ENCODE measurements at regions not wholly inside any gene's neighbourhood (a gene's known extent, or its start where the extent isn't known, plus 50 kb on each side); places are given as distances from the start of the nearest gene placed in this dataset.

- Histone ChIP-seq H3K36me3 (no peaks in the 10 kb centered on the region), H3K27ac (no peak overlapping the region), H3K4me3 (no peak overlapping the region), H3K27me3 (replicated peaks; ENCODE audit: insufficient read depth) (no peaks in the 10 kb centered on the region), H3K4me1 (ENCODE audit: control insufficient read depth in 1 of 2, low read depth in 2 of 2) (no peaks in the 10 kb centered on the region), H3K9me3 (no peaks in the 10 kb centered on the region)
- no peak for ATAC-seq (ENCODE audit: insufficient number of reproducible peaks, low FRiP score, low read depth)
- DNase-seq (ENCODE audit: low spot score) = no peak
- TF ChIP-seq, protein P1, sequence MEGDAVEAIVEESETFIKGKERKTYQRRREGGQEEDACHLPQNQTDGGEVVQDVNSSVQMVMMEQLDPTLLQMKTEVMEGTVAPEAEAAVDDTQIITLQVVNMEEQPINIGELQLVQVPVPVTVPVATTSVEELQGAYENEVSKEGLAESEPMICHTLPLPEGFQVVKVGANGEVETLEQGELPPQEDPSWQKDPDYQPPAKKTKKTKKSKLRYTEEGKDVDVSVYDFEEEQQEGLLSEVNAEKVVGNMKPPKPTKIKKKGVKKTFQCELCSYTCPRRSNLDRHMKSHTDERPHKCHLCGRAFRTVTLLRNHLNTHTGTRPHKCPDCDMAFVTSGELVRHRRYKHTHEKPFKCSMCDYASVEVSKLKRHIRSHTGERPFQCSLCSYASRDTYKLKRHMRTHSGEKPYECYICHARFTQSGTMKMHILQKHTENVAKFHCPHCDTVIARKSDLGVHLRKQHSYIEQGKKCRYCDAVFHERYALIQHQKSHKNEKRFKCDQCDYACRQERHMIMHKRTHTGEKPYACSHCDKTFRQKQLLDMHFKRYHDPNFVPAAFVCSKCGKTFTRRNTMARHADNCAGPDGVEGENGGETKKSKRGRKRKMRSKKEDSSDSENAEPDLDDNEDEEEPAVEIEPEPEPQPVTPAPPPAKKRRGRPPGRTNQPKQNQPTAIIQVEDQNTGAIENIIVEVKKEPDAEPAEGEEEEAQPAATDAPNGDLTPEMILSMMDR (IDR thresholded peaks at IDR 0.05) = no peak
Observed at GRCh38 chr1:22379566-22379965, 72.1 kb upstream of the ZBTB40 start.

DNA sequence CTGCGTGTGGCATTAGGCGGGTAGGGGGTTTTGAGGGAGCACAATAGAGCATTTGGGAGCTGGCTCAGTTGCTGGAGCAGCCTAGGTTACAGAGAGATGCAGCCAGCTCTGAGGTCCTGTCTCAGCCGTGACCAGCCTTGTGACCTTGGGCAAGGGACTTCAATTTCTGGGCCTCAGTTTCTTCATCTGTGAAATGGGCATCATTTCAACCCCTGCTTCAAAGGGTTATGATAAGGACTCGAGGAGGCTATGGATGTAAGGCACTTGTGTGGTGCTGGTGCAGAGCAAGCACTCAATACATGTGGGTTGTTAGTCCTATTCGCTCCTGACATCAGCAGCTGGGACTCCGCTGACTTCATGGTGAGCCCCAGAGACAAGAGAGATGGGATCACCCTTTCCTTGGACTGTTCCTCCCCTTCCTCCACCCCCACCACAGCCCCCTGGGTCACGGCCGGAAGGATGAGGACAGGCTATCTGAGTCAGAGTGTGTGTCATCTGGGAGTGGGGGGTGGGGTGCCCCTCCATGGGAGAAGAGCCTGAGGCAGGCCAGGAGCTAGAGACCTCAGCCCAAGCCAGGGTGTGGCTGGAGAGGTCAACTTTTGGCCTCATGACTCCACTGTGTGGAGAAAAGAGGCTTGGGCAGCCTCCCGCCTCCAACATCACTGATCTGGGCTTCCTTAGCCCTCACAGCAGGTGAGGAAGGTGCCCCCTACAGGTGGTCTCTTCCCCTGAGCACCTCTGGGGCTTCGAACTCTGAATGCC, 71.4 kb upstream of the ZBTB40 start:
- TF ChIP-seq, protein P1 (IDR thresholded peaks at IDR 0.05) = no peak
- no peaks in the 10 kb centered on the region for H3K4me1 ChIP-seq (ENCODE audit: control insufficient read depth in 1 of 2, low read depth in 2 of 2)
- no peak overlapping the region for H3K4me3 ChIP-seq
- H3K27me3 ChIP-seq (replicated peaks; ENCODE audit: insufficient read depth) = no peaks in the 10 kb centered on the region
- no peaks in the 10 kb centered on the region for H3K36me3 ChIP-seq
- H3K9me3 ChIP-seq = no peaks in the 10 kb centered on the region
- ATAC-seq (ENCODE audit: insufficient number of reproducible peaks, low FRiP score, low read depth) (no peak), DNase-seq (ENCODE audit: low spot score) (no peak)
- H3K27ac ChIP-seq = no peak overlapping the region

DNA sequence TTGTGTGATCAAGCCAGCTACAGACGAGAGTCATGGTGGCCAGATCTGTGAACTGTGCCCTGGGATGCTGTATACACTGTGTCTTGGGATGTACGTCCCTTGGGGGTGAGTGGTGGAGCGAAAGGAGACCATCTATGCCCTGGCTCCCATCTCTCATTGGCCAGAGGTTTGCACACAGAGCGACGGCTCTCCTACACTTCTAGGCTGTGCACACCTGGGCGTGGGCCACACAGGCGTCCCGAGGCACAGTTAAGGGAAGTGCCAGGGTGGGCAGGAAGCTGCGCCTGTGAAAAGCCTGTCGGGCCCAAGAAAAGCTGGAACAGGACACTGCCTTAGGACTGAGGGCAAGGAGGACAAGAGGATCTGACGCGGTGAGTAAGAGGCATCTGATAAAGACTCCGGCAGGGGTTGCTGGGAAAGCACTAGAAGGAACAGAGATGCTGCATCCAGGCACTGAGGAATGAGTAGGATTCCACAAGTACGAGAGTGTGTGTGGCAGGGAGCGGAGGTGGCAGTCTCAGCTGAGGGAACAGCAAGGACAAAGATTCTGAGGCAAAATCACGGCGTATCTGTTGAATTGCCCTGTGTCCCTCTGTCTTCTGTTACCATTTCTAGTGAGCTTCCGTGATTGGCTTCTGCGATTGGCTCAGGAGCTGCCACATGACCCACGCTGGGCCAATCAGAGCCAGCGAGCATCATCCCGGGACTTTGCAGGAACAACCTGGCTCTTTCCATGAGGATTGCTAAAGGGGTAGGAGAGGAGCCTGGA, 67.9 kb upstream of the ZBTB40 start:
- no peaks in the 10 kb centered on the region for H3K4me1 ChIP-seq (ENCODE audit: control insufficient read depth in 1 of 2, low read depth in 2 of 2)
- H3K36me3 ChIP-seq = no peaks in the 10 kb centered on the region
- DNase-seq (ENCODE audit: low spot score) (no peak), ATAC-seq (ENCODE audit: insufficient number of reproducible peaks, low FRiP score, low read depth) (no peak)
- no peak overlapping the region for H3K27ac ChIP-seq
- H3K9me3 ChIP-seq = no peaks in the 10 kb centered on the region
- H3K27me3 ChIP-seq (replicated peaks; ENCODE audit: insufficient read depth) = no peaks in the 10 kb centered on the region
- TF ChIP-seq, protein P1 (IDR thresholded peaks at IDR 0.05) = no peak
- no peak overlapping the region for H3K4me3 ChIP-seq

GRCh38 chr1:22385537-22385936, 66.1 kb upstream of the ZBTB40 start:
- ATAC-seq (ENCODE audit: insufficient number of reproducible peaks, low FRiP score, low read depth) (no peak), DNase-seq (ENCODE audit: low spot score) (no peak)
- H3K27me3 ChIP-seq (replicated peaks; ENCODE audit: insufficient read depth) = no peaks in the 10 kb centered on the region
- H3K4me3 ChIP-seq = no peak overlapping the region
- H3K9me3 ChIP-seq = no peaks in the 10 kb centered on the region
- H3K27ac ChIP-seq = no peak overlapping the region
- TF ChIP-seq, protein P1 (IDR thresholded peaks at IDR 0.05) = no peak
- H3K36me3 ChIP-seq = no peaks in the 10 kb centered on the region
- no peaks in the 10 kb centered on the region for H3K4me1 ChIP-seq (ENCODE audit: control insufficient read depth in 1 of 2, low read depth in 2 of 2)

DNA sequence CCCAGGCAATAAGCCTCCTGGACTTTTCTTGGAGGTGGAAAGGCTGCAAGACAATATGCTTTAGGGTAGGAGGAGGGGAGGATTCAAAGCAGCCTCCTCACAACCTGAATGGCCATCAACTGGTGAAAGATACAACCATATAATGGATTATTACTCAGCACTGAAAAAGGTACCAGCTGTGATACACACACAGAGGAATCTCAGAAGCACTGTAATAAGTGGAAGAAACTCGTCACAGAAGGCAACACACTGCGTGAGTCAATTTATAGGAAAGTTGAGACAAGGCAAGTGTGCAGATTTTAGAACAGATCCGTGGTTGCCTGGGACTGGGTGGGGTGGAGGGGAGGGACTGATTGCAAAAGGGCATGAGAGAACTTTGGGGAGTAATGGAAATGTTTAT, 64.9 kb upstream of the ZBTB40 start:
- TF ChIP-seq, protein P1 (IDR thresholded peaks at IDR 0.05) = no peak
- no peaks in the 10 kb centered on the region for H3K36me3 ChIP-seq
- no peaks in the 10 kb centered on the region for H3K9me3 ChIP-seq
- no peak overlapping the region for H3K27ac ChIP-seq
- no peaks in the 10 kb centered on the region for H3K27me3 ChIP-seq (replicated peaks; ENCODE audit: insufficient read depth)
- no peak for DNase-seq (ENCODE audit: low spot score)
- no peaks in the 10 kb centered on the region for H3K4me1 ChIP-seq (ENCODE audit: control insufficient read depth in 1 of 2, low read depth in 2 of 2)
- H3K4me3 ChIP-seq = no peak overlapping the region
- ATAC-seq (ENCODE audit: insufficient number of reproducible peaks, low FRiP score, low read depth) = no peak

Measured in thoracic aorta (tissue), 2 donors.